Adrenal gland (tissue), 5 donors: ENCODE measurements at regions not wholly inside any gene's neighbourhood (a gene's known extent, or its start where the extent isn't known, plus 50 kb on each side); places are given as distances from the start of the nearest gene placed in this dataset.

Experiments
- CTCF ChIP-seq, 6 experiments: fragments of 450-650 bp in 4 of 6; fragments of 200-600 bp in 2 of 6; sonication (generic) in 1 of 6; IDR thresholded peaks; 1 replicate in 5 of 6; 2 replicates in 1 of 6; pipeline versions ENCODE4 v1.5.1 to v1.8.0; 2016 to 2021; ENCODE audit warnings: antibody characterized with exemption in 6 of 6, mild to moderate bottlenecking in 2 of 6, moderate library complexity in 1 of 6
- POLR2A ChIP-seq, 2 donors: fragments of 450-650 bp; IDR thresholded peaks; one replicate each; pipeline ENCODE4 v1.6.1; 2017; ENCODE audit warnings: antibody characterized with exemption in 2 of 2, mild to moderate bottlenecking in 2 of 2, moderate library complexity in 1 of 2
- donor health status: DM: no; HTN: no; CAD: no.

- TF ChIP-seq CTCF (IDR thresholded peaks at IDR 0.05) (no peak), POLR2A (IDR thresholded peaks at IDR 0.05) (no peak)
Measured at GRCh38 chr10:130655313-130656186, 519.4 kb downstream of the GLRX3 start.
